WTC11 (cell line): ENCODE measurements at regions not wholly inside any gene's neighbourhood (a gene's known extent, or its start where the extent isn't known, plus 50 kb on each side); places are given as distances from the start of the nearest gene placed in this dataset.

Experiments used
- ATAC-seq: fragments of 200-7000 bp; cut with Tn5 transposase; 2 replicates; pipeline ENCODE4 v1.10.0; 2021; ENCODE audit warnings: mild to moderate bottlenecking, moderate library complexity
- CTCF ChIA-PET: fragments of 300-600 bp; sonication (Branson Sonifier 250); formaldehyde crosslinking; loops from one replicate; lab custom pipeline; 2021; ENCODE audit warnings: antibody characterized with exemption; lab: Charles Lee
- POLR2A ChIA-PET: fragments of 350-600 bp; sonication (Branson Sonifier 250); formaldehyde crosslinking; loops from one replicate; lab custom pipeline; 2021; ENCODE audit warnings: antibody characterized with exemption; lab: Charles Lee
- DNase-seq: peaks from one replicate; pipeline ENCODE4 v3.0.0; 2021; ENCODE audit warnings: low spot score
- H3K27ac Mint-ChIP-seq: 2 replicates; pipeline ENCODE4 v1.8.0; 2021; ENCODE audit warnings: mixed read lengths
- H3K27me3 Mint-ChIP-seq: 2 replicates; pipeline ENCODE4 v1.8.0; 2021; ENCODE audit warnings: low read depth, mild to moderate bottlenecking, moderate library complexity, mixed read lengths
- H3K36me3 Mint-ChIP-seq: 2 replicates; pipeline ENCODE4 v1.8.0; 2021; ENCODE audit warnings: mixed read lengths
- H3K4me1 Mint-ChIP-seq: 2 replicates; pipeline ENCODE4 v1.8.0; 2022; ENCODE audit warnings: mixed read lengths
- H3K4me3 Mint-ChIP-seq: 2 replicates; pipeline ENCODE4 v1.8.0; 2021; ENCODE audit warnings: mild to moderate bottlenecking, moderate library complexity, mixed read lengths
- H3K9me3 Mint-ChIP-seq: 2 replicates; pipeline ENCODE4 v1.8.0; 2021; ENCODE audit warnings: mixed read lengths
- CREM ChIP-seq: sonication (generic); formaldehyde crosslinking; IDR thresholded peaks from 2 replicates; pipeline ENCODE4 v1.8.1; 2022; ENCODE audit warnings: mild to moderate bottlenecking, missing genetic modification reagents, moderate library complexity
- CTCF ChIP-seq: fragments of 200-600 bp; IDR thresholded peaks from 2 replicates; pipeline ENCODE4 v1.8.0; 2022; ENCODE audit warnings: antibody characterized with exemption
- FOXP4 ChIP-seq: sonication (generic); formaldehyde crosslinking; IDR thresholded peaks from 2 replicates; pipeline ENCODE4 v1.8.0; 2022; ENCODE audit warnings: mild to moderate bottlenecking, missing genetic modification reagents
- IRF1 ChIP-seq: sonication (generic); formaldehyde crosslinking; IDR thresholded peaks from 2 replicates; pipeline ENCODE4 v1.8.0; 2023; ENCODE audit warnings: missing genetic modification reagents
- MXD4 ChIP-seq: fragments of 250-450 bp; sonication (Bioruptor Pico); IDR thresholded peaks from 2 replicates; pipeline ENCODE4 v1.8.0; 2021; ENCODE audit warnings: mild to moderate bottlenecking, moderate library complexity, borderline replicate concordance
- NR3C1 ChIP-seq: sonication (generic); formaldehyde crosslinking; conservative IDR thresholded peaks from 2 replicates; pipeline ENCODE4 v1.8.1; 2023; ENCODE audit warnings: low read depth, mild to moderate bottlenecking, missing genetic modification reagents
- SOX15 ChIP-seq: fragments of 250-450 bp; sonication (Bioruptor Pico); IDR thresholded peaks from 2 replicates; pipeline ENCODE4 v1.9.0; 2021; ENCODE audit warnings: mild to moderate bottlenecking
- TEAD1 ChIP-seq: sonication (generic); formaldehyde crosslinking; IDR thresholded peaks from 2 replicates; pipeline ENCODE4 v1.8.0; 2022; ENCODE audit warnings: mild to moderate bottlenecking, missing genetic modification reagents
- ZNF232 ChIP-seq: sonication (generic); formaldehyde crosslinking; IDR thresholded peaks from 2 replicates; pipeline ENCODE4 v1.8.0; 2022; ENCODE audit warnings: mild to moderate bottlenecking, missing genetic modification reagents
- ZNF263 ChIP-seq: sonication (generic); formaldehyde crosslinking; IDR thresholded peaks from 2 replicates; pipeline ENCODE4 v1.8.1; 2022; ENCODE audit warnings: low read depth, mild to moderate bottlenecking, moderate library complexity, missing genetic modification reagents
- ZNF396 ChIP-seq: fragments of 250-450 bp; sonication (Bioruptor Pico); IDR thresholded peaks from 2 replicates; pipeline ENCODE4 v1.8.0; 2021; ENCODE audit warnings: mild to moderate bottlenecking, moderate library complexity, borderline replicate concordance
- ZSCAN18 ChIP-seq: fragments of 250-450 bp; sonication (Bioruptor Pico); IDR thresholded peaks from 2 replicates; pipeline ENCODE4 v2.1.2; 2022; ENCODE audit warnings: mild to moderate bottlenecking, moderate library complexity
- TF ChIP-seq, protein P1 (sequence below): sonication (generic); formaldehyde crosslinking; IDR thresholded peaks from 2 replicates; pipeline ENCODE4 v1.8.0; 2023; ENCODE audit warnings: mild to moderate bottlenecking, missing genetic modification reagents
- TF ChIP-seq, protein P2 (sequence below): sonication (generic); formaldehyde crosslinking; IDR thresholded peaks from 2 replicates; pipeline ENCODE4 v1.8.1; 2023; ENCODE audit warnings: mild to moderate bottlenecking, missing genetic modification reagents, borderline replicate concordance
- TF ChIP-seq, protein P3 (sequence below): sonication (generic); formaldehyde crosslinking; IDR thresholded peaks from 2 replicates; pipeline ENCODE4 v1.8.0; 2023; ENCODE audit warnings: missing genetic modification reagents, mild to moderate bottlenecking, borderline replicate concordance

- ATAC-seq (no peak), DNase-seq (no peak)
- H3K27ac Mint-ChIP-seq, result no peak overlapping the region
- no peaks in the 10 kb centered on the region; the same call in 1 of the 2 replicates for H3K27me3 Mint-ChIP-seq
- TF ChIP-seq ZSCAN18 (CRISPR knock-in tag), result no peak
- TF ChIP-seq, protein P1, sequence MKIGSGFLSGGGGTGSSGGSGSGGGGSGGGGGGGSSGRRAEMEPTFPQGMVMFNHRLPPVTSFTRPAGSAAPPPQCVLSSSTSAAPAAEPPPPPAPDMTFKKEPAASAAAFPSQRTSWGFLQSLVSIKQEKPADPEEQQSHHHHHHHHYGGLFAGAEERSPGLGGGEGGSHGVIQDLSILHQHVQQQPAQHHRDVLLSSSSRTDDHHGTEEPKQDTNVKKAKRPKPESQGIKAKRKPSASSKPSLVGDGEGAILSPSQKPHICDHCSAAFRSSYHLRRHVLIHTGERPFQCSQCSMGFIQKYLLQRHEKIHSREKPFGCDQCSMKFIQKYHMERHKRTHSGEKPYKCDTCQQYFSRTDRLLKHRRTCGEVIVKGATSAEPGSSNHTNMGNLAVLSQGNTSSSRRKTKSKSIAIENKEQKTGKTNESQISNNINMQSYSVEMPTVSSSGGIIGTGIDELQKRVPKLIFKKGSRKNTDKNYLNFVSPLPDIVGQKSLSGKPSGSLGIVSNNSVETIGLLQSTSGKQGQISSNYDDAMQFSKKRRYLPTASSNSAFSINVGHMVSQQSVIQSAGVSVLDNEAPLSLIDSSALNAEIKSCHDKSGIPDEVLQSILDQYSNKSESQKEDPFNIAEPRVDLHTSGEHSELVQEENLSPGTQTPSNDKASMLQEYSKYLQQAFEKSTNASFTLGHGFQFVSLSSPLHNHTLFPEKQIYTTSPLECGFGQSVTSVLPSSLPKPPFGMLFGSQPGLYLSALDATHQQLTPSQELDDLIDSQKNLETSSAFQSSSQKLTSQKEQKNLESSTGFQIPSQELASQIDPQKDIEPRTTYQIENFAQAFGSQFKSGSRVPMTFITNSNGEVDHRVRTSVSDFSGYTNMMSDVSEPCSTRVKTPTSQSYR (CRISPR knock-in tag), result no peak
- no peak for TF ChIP-seq IRF1 (CRISPR knock-in tag)
- TF ChIP-seq NR3C1, result no peak
- TF ChIP-seq, protein P2, sequence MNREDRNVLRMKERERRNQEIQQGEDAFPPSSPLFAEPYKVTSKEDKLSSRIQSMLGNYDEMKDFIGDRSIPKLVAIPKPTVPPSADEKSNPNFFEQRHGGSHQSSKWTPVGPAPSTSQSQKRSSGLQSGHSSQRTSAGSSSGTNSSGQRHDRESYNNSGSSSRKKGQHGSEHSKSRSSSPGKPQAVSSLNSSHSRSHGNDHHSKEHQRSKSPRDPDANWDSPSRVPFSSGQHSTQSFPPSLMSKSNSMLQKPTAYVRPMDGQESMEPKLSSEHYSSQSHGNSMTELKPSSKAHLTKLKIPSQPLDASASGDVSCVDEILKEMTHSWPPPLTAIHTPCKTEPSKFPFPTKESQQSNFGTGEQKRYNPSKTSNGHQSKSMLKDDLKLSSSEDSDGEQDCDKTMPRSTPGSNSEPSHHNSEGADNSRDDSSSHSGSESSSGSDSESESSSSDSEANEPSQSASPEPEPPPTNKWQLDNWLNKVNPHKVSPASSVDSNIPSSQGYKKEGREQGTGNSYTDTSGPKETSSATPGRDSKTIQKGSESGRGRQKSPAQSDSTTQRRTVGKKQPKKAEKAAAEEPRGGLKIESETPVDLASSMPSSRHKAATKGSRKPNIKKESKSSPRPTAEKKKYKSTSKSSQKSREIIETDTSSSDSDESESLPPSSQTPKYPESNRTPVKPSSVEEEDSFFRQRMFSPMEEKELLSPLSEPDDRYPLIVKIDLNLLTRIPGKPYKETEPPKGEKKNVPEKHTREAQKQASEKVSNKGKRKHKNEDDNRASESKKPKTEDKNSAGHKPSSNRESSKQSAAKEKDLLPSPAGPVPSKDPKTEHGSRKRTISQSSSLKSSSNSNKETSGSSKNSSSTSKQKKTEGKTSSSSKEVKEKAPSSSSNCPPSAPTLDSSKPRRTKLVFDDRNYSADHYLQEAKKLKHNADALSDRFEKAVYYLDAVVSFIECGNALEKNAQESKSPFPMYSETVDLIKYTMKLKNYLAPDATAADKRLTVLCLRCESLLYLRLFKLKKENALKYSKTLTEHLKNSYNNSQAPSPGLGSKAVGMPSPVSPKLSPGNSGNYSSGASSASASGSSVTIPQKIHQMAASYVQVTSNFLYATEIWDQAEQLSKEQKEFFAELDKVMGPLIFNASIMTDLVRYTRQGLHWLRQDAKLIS, result no peak
- no peak for TF ChIP-seq CTCF
- no peak for TF ChIP-seq TEAD1 (CRISPR knock-in tag)
- no peak for TF ChIP-seq FOXP4
- TF ChIP-seq, protein P3, sequence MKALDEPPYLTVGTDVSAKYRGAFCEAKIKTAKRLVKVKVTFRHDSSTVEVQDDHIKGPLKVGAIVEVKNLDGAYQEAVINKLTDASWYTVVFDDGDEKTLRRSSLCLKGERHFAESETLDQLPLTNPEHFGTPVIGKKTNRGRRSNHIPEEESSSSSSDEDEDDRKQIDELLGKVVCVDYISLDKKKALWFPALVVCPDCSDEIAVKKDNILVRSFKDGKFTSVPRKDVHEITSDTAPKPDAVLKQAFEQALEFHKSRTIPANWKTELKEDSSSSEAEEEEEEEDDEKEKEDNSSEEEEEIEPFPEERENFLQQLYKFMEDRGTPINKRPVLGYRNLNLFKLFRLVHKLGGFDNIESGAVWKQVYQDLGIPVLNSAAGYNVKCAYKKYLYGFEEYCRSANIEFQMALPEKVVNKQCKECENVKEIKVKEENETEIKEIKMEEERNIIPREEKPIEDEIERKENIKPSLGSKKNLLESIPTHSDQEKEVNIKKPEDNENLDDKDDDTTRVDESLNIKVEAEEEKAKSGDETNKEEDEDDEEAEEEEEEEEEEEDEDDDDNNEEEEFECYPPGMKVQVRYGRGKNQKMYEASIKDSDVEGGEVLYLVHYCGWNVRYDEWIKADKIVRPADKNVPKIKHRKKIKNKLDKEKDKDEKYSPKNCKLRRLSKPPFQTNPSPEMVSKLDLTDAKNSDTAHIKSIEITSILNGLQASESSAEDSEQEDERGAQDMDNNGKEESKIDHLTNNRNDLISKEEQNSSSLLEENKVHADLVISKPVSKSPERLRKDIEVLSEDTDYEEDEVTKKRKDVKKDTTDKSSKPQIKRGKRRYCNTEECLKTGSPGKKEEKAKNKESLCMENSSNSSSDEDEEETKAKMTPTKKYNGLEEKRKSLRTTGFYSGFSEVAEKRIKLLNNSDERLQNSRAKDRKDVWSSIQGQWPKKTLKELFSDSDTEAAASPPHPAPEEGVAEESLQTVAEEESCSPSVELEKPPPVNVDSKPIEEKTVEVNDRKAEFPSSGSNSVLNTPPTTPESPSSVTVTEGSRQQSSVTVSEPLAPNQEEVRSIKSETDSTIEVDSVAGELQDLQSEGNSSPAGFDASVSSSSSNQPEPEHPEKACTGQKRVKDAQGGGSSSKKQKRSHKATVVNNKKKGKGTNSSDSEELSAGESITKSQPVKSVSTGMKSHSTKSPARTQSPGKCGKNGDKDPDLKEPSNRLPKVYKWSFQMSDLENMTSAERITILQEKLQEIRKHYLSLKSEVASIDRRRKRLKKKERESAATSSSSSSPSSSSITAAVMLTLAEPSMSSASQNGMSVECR (CRISPR knock-in tag), result no peak
- no peak for TF ChIP-seq MXD4 (CRISPR knock-in tag)
- TF ChIP-seq ZNF396 (CRISPR knock-in tag), result no peak
- TF ChIP-seq ZNF263 (CRISPR knock-in tag), result no peak
- TF ChIP-seq SOX15 (CRISPR knock-in tag), result no peak
- no peak for TF ChIP-seq ZNF232 (CRISPR knock-in tag)
- TF ChIP-seq CREM (CRISPR knock-in tag), result no peak
- CTCF ChIA-PET, result no interaction called here
- no peaks in the 10 kb centered on the region for H3K36me3 Mint-ChIP-seq
- H3K9me3 Mint-ChIP-seq, result no peaks in the 10 kb centered on the region
- H3K4me3 Mint-ChIP-seq, result no peak overlapping the region
- no peaks in the 10 kb centered on the region for H3K4me1 Mint-ChIP-seq
- POLR2A ChIA-PET, result no interaction called here
Measured at GRCh38 chr10:117790621-117791020, 248.1 kb downstream of the EMX2 start.
